Neural progenitor cell (in vitro differentiated cells): ENCODE measurements at regions not wholly inside any gene's neighbourhood (a gene's known extent, or its start where the extent isn't known, plus 50 kb on each side); places are given as distances from the start of the nearest gene placed in this dataset.

ENCODE experiments used
- DNase-seq: peaks from one replicate; pipeline ENCODE4 v3.0.0-alpha.2; 2016; ENCODE audit warnings: low spot score
- H2AFZ ChIP-seq: fragments of 200-600 bp; sonication (generic); replicated peaks from 2 replicates; pipeline ENCODE4 v1.6.1; 2016; ENCODE audit warnings: antibody characterized with exemption
- H3F3A ChIP-seq: fragments of 200-600 bp; sonication (generic); 2 replicates; pipeline ENCODE4 v1.6.1; 2016; ENCODE audit warnings: antibody characterized with exemption, low read depth
- H3K27ac ChIP-seq: fragments of 200-600 bp; sonication (generic); 2 replicates; pipeline ENCODE4 v1.5.1; 2016; ENCODE audit warnings: mild to moderate bottlenecking
- H3K27me3 ChIP-seq: fragments of 200-600 bp; sonication (generic); 2 replicates; pipeline ENCODE4 v1.6.1; 2016; ENCODE audit warnings: mild to moderate bottlenecking, moderate library complexity
- H3K36me3 ChIP-seq: fragments of 200-600 bp; sonication (generic); 2 replicates; pipeline ENCODE4 v1.5.1; 2016
- H3K4me1 ChIP-seq: fragments of 200-600 bp; sonication (generic); 2 replicates; pipeline ENCODE4 v1.6.1; 2016; ENCODE audit warnings: mixed run types
- H3K4me2 ChIP-seq: fragments of 200-600 bp; sonication (generic); 2 replicates; pipeline ENCODE4 v1.6.1; 2016
- H3K4me3 ChIP-seq: fragments of 200-600 bp; sonication (generic); 2 replicates; pipeline ENCODE4 v1.5.1; 2016
- H3K79me2 ChIP-seq: fragments of 200-600 bp; sonication (generic); 2 replicates; pipeline ENCODE4 v1.6.1; 2016; ENCODE audit warnings: low read depth
- H3K9ac ChIP-seq: fragments of 200-600 bp; sonication (generic); 2 replicates; pipeline ENCODE4 v1.6.1; 2016
- H3K9me3 ChIP-seq: fragments of 200-600 bp; sonication (generic); 2 replicates; pipeline ENCODE4 v1.5.1; 2016; ENCODE audit warnings: low read depth
- H4K20me1 ChIP-seq: fragments of 200-600 bp; sonication (generic); 2 replicates; pipeline ENCODE4 v1.6.1; 2016; ENCODE audit warnings: low read depth
- H3K27ac Mint-ChIP-seq: 3 replicates; pipeline ENCODE4 v1.8.0; 2021; ENCODE audit warnings: mixed read lengths
- H3K27me3 Mint-ChIP-seq: 2 replicates; pipeline ENCODE4 v1.8.0; 2022; ENCODE audit warnings: low read depth, mild to moderate bottlenecking, inconsistent platforms, moderate library complexity, mixed read lengths; ENCODE audit not compliant: insufficient read depth
- H3K36me3 Mint-ChIP-seq: 3 replicates; pipeline ENCODE4 v1.8.0; 2021; ENCODE audit warnings: mixed read lengths
- H3K4me1 Mint-ChIP-seq: 3 replicates; pipeline ENCODE4 v1.8.0; 2021; ENCODE audit warnings: mixed read lengths
- H3K4me3 Mint-ChIP-seq: 3 replicates; pipeline ENCODE4 v1.8.0; 2021; ENCODE audit warnings: mild to moderate bottlenecking, moderate library complexity, mixed read lengths
- H3K9me3 Mint-ChIP-seq: 3 replicates; pipeline ENCODE4 v1.8.0; 2020; ENCODE audit warnings: mixed read lengths
- CTCF ChIP-seq: fragments of 200-600 bp; sonication (generic); IDR thresholded peaks from 2 replicates; pipeline ENCODE4 v1.5.1; 2017; ENCODE audit warnings: antibody characterized with exemption, mild to moderate bottlenecking
- EZH2 ChIP-seq: fragments of 200-600 bp; sonication (generic); IDR thresholded peaks from 2 replicates; pipeline ENCODE4 v1.6.1; 2017; ENCODE audit warnings: antibody characterized with exemption, mild to moderate bottlenecking, moderate library complexity
- EZH2phosphoT487 ChIP-seq: fragments of 200-600 bp; sonication (generic); IDR thresholded peaks from 2 replicates; pipeline ENCODE4 v1.6.1; 2017; ENCODE audit warnings: antibody characterized with exemption

- H3K27me3 Mint-ChIP-seq, result no peaks in the 10 kb centered on the region
- H3K9me3 Mint-ChIP-seq, result peaks cover 8% of the 10 kb centered on the region
- no peak overlapping the region for H3K4me3 Mint-ChIP-seq
- H3K27ac ChIP-seq, result no peak overlapping the region
- peaks cover 1% of the 10 kb centered on the region for H3K36me3 Mint-ChIP-seq
- H3K79me2 ChIP-seq, result no peaks in the 10 kb centered on the region
- H3K4me2 ChIP-seq, result no peak overlapping the region
- H3K27me3 ChIP-seq, result no peaks in the 10 kb centered on the region
- no peak for TF ChIP-seq EZH2
- no peak for TF ChIP-seq EZH2phosphoT487
- no peak for TF ChIP-seq CTCF
- H3K4me1 Mint-ChIP-seq, result no peaks in the 10 kb centered on the region
- H3K36me3 ChIP-seq, result no peaks in the 10 kb centered on the region
- no peak overlapping the region for H2AFZ ChIP-seq
- H3K4me1 ChIP-seq, result no peaks in the 10 kb centered on the region
- peaks cover 3% of the 10 kb centered on the region for H3K9me3 ChIP-seq
- H3K27ac Mint-ChIP-seq, result no peak overlapping the region
- no peak overlapping the region for H3K4me3 ChIP-seq
- no peaks in the 10 kb centered on the region for H4K20me1 ChIP-seq
- no peak for DNase-seq
- H3F3A ChIP-seq, result no peaks in the 10 kb centered on the region
- H3K9ac ChIP-seq, result no peak overlapping the region
Observed at GRCh38 chr7:16172366-16172765, 249.0 kb downstream of the CRPPA start.

DNA sequence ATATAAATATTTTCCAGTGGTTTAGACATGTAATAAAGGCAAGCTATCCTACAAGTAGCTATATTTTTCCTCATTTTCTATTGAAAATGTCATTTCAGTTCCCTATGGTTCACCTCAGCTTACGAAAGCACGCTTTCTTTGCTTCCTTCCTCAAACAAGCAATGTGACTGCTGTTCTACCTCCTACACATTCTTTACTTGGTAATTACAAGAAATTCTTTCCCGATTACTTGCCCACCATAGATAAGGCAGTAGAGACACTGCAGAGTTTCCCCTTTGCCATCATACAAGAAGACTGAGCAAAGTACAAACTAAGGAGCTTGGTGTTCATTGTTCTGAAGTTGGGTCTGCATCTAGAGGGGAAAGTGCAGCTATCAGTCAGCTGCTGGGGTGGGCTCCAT, 249.4 kb downstream of the CRPPA start:
- H3K9me3 Mint-ChIP-seq, result peaks cover 8% of the 10 kb centered on the region
- H3K36me3 ChIP-seq, result no peaks in the 10 kb centered on the region
- no peak overlapping the region for H3K27ac ChIP-seq
- no peaks in the 10 kb centered on the region for H4K20me1 ChIP-seq
- H2AFZ ChIP-seq, result no peak overlapping the region
- H3K4me3 Mint-ChIP-seq, result no peak overlapping the region
- no peak overlapping the region for H3K27ac Mint-ChIP-seq
- peaks cover 2% of the 10 kb centered on the region for H3K27me3 Mint-ChIP-seq
- peaks cover 3% of the 10 kb centered on the region for H3K9me3 ChIP-seq
- no peak overlapping the region for H3K4me2 ChIP-seq
- H3K4me3 ChIP-seq, result no peak overlapping the region
- peaks cover 1% of the 10 kb centered on the region for H3K36me3 Mint-ChIP-seq
- H3K4me1 Mint-ChIP-seq, result no peaks in the 10 kb centered on the region
- H3K79me2 ChIP-seq, result no peaks in the 10 kb centered on the region
- no peaks in the 10 kb centered on the region for H3K27me3 ChIP-seq
- H3K4me1 ChIP-seq, result no peaks in the 10 kb centered on the region
- no peaks in the 10 kb centered on the region for H3F3A ChIP-seq
- no peak for TF ChIP-seq EZH2
- no peak for TF ChIP-seq CTCF
- TF ChIP-seq EZH2phosphoT487, result no peak
- DNase-seq, result no peak
- no peak overlapping the region for H3K9ac ChIP-seq

DNA sequence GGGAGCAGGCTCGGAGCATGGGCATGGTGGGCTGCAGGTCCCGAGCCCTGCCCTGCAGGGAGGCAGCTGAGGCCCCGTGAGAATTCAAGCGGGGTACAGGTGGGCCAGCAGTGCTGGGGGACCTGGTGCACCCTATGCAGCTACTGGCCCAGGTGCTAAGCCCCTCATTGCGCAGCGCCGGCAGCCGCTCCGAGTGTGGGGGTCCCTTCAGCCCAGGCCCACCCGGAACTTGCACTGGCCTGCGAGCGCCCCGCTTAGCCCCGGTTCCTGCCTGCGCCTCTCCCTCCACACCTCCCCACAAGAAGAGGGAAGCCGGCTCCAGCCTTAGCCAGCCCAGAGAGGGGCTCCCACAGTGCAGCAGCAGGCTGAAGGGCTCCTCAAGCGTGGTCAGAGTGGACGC, 250.7 kb downstream of the CRPPA start:
- Histone ChIP-seq H3K36me3 (no peaks in the 10 kb centered on the region), H3F3A (no peaks in the 10 kb centered on the region), H3K4me1 (no peaks in the 10 kb centered on the region), H3K9me3 (peaks cover 3% of the 10 kb centered on the region), H3K4me3 (no peak overlapping the region), H3K79me2 (no peaks in the 10 kb centered on the region), H4K20me1 (no peaks in the 10 kb centered on the region), H3K27me3 (no peaks in the 10 kb centered on the region), H3K4me2 (no peak overlapping the region), H3K27ac (no peak overlapping the region), H3K9ac (no peak overlapping the region), H2AFZ (no peak overlapping the region)
- Mint-ChIP-seq H3K4me3 (no peak overlapping the region), H3K9me3 (peaks cover 8% of the 10 kb centered on the region), H3K27me3 (peaks cover 9% of the 10 kb centered on the region), H3K27ac (no peak overlapping the region), H3K36me3 (peaks cover 1% of the 10 kb centered on the region), H3K4me1 (no peaks in the 10 kb centered on the region)
- DNase-seq, result no peak
- no peak for TF ChIP-seq EZH2phosphoT487
- TF ChIP-seq EZH2, result no peak
- TF ChIP-seq CTCF, result no peak
